Lower leg skin (tissue), 3 donors: ENCODE measurements at regions not wholly inside any gene's neighbourhood (a gene's known extent, or its start where the extent isn't known, plus 50 kb on each side); places are given as distances from the start of the nearest gene placed in this dataset.

Source experiments
- CTCF ChIP-seq, 3 donors: fragments of 450-650 bp; IDR thresholded peaks; one replicate each; pipeline ENCODE4 v1.5.1; 2016; ENCODE audit warnings: antibody characterized with exemption in 3 of 3, mild to moderate bottlenecking in 3 of 3, moderate library complexity in 2 of 3
- POLR2A ChIP-seq, 2 donors: fragments of 450-650 bp; IDR thresholded peaks; one replicate each; pipeline ENCODE4 v1.6.1; 2016 to 2017; ENCODE audit warnings: antibody characterized with exemption in 2 of 2, mild to moderate bottlenecking in 1 of 2, moderate library complexity in 1 of 2

GRCh38 chr6:12477616-12478015 is 187.5 kb downstream of the EDN1 start:
- TF ChIP-seq CTCF (IDR thresholded peaks at IDR 0.05) (no peak), POLR2A (IDR thresholded peaks at IDR 0.05) (no peak)
